ENCODE measurements at regions not wholly inside any gene's neighbourhood (a gene's known extent, or its start where the extent isn't known, plus 50 kb on each side); places are given as distances from the start of the nearest gene placed in this dataset.

GRCh38 chr4:38416450-38417014 lies 247.5 kb upstream of the KLF3 start:
- TF ChIP-seq CTCF (conservative IDR thresholded peaks at IDR 0.05; ENCODE audit: low read length): no peak
- no peak for TF ChIP-seq EZH2phosphoT487 (IDR thresholded peaks at IDR 0.05; ENCODE audit: borderline replicate concordance, low read depth, low read length)

Data from OCI-LY7 (cell line).